NCI-H187 treated with DMSO at 0.1 percent for 48 hours (cell line): ENCODE measurements at regions not wholly inside any gene's neighbourhood (a gene's known extent, or its start where the extent isn't known, plus 50 kb on each side); places are given as distances from the start of the nearest gene placed in this dataset.

Experiments
- DNase-seq: peaks from one replicate; lab custom pipeline; 2025; lab: John Stamatoyannopoulos, UW

DNA sequence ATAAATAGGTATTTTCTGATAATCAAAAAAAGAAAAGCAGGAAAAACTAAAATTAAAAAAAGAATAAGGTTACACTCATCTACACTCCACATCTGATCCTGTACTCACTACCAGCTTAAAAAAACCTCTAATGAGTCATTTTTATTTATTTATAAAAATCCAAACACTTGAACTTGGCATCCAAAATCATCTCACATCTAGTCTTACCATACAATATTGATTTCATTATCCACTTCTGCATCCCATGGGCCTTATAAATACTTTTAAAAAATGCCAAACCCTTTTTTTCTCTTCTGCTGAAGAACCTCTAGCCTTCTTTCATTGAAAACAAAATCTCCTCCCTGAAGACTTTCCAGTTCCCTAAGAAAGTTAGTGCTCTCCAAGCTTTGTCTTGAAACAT lies 109.7 kb downstream of the TMTC3 start:
- no peak for DNase-seq

DNA sequence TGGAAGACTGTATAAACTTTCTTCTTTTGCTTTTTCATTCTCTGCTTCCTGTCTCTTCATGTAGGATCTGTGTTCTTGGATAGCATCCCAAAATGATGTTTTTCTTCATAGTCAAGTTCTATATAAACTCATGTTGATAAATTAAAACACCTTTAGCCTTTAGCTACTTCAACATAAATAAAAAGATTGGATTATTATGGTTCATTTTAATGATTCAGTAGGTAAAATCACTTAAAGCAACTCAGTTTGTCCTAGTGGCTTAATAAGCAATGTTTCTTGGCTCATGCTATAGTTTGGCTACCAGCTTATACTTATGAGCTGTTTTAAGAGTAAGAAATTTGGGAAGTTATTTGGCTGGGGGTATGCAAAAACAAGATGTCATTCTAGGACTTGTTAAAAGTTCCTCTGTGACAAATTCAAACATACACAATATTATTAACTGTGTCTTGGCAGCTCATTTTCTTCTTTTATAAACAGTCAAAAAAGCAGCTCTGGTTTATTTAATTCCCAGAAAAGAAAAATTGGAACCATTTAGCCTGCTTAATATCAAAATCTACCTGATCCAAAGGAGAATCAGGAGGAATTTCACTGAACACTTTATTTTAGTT lies 111.4 kb downstream of the TMTC3 start:
- DNase-seq = no peak

DNA sequence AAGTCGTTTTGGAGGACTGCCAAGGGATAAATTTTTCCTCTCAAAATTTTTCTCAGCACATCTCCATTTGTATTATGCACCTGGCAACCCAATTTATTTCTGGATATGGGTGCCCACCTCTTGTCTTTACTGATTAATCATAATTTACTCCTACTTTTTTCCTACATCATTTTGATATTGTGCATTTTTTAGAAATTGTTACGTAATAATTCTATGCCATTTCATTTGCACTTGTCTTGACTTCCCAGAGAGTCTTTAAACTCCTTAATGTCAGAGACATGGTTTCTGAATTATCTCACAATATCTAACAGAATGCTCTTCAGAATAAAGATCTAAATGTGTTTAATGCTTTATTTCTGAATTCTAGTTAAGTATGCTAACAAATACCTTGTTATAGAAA lies 113.1 kb downstream of the TMTC3 start:
- no peak for DNase-seq

DNA sequence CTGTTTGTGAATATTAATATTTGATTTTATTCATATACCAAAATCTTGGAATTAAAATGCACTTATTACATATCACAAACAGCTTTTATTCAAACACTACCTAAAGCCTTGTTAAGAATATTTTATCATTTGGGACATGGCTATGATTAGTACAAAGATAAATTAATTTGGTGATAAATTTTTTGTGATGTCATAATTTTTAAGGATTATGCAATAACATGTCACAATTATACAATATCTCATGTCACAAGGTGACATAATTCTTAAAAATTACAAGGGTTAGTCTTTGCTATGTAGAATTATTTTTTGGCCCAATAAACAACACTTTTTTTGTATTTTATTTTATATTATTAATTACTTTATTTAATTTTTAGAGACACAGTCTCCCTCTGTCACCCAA lies 113.7 kb downstream of the TMTC3 start:
- DNase-seq = no peak

- no peak for DNase-seq
Observed at GRCh38 chr12:88258396-88258795, 116.3 kb downstream of the TMTC3 start.

- no peak for DNase-seq
Observed at GRCh38 chr12:88266806-88267360, 124.8 kb downstream of the TMTC3 start.

DNA sequence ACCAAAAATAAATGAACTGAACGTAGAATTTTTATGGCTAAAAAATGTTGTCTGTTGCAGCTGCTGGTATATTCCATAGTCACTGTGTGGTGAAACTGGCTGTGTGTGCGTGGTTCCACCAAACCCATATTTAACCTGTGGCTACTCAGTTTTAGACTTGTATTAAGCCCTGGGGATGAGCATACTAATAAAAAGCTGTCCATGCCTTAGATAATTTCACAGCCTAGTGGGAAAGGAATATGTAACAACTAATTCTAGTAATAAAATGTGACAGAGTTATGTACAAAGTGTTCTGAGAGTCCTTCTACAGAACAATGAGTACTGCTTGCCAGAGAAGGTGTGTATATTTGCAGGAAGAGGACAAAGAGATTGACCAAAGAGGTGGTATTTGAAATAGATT lies 125.5 kb downstream of the TMTC3 start:
- no peak for DNase-seq

DNA sequence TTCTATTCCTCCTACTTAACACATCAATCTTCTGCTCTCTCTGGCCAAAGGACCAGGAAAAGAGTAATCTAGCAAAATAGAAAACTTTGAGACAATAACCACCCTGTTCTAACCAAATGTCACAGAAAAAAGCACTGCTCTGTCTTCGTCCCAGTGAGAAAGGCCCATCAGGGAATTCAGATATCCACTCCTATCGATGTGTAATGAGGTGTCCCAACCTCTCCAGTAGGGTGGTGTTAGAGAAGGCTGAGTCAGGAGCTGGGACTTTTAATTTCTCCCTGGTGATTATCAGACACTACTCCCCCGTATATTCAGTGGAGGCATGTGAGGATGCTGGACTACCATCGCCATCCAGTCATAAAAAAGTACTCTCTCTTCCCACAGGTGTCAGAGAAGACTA lies 130.3 kb downstream of the TMTC3 start:
- DNase-seq = no peak

DNA sequence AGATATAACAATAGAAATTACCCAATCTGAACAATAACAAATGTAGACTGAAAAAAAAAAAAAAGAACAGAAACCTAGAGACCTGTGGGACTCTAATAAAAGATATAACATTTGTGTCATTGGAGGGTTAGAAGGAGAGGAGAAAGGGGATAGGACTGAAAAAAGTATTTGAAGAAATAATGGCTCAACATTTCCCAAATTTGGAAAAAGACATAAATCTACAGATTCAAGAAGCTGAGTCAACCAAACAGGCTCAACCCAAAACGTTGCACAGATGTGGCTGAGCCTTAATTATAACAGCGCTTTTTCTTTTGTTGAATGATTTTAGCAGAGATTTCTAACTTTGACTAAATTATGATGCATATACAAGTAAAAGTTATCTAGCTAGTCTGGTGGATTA lies 131.3 kb downstream of the TMTC3 start:
- no peak for DNase-seq

DNA sequence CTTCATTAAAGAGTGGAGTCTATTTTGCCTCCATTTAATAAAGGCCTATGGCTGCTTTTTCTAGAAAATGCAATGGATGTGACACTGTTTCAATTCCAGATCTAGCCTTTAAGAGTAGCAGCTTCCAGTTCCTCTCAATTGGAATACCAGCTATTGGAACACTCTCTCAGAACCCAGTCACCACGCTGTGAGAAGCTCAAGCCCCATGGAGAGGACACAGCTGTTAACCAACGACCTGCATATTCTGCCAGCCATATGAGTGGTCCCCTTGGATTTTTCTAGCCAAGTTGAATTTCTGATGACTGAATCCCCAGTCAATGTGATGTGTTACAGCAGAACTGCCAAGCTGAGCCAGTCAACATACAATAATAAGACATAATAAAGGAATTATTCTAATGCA lies 131.8 kb downstream of the TMTC3 start:
- DNase-seq = no peak

DNA sequence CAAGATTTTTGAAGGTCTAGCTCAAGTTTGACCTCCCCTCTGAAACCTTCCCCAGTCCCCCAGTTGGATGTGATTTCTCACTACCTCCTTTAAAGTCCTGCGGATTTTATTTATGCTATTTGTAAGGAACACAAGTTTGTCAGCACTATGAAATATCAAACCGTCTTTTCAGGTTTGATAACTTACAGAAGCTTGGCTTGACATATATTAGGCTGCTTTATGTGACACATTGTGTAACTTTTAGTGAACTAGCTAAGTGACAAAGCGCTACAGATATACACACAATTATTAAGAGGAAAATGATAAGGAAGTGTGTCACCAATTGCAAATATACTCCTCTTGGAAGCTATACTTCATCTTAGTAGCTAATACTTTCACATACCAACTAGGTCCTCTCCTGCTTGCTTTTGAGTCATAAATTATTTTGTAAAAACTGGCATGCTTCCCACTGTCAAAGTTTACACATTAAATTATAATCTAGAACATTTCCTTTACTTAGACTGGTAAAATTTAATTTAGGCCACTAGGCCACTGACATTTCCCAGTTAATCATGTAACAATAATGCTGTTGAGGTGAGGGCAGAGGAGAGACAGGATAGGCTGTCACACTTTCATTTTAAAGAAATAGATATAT lies 149.5 kb downstream of the TMTC3 start:
- DNase-seq = no peak

DNA sequence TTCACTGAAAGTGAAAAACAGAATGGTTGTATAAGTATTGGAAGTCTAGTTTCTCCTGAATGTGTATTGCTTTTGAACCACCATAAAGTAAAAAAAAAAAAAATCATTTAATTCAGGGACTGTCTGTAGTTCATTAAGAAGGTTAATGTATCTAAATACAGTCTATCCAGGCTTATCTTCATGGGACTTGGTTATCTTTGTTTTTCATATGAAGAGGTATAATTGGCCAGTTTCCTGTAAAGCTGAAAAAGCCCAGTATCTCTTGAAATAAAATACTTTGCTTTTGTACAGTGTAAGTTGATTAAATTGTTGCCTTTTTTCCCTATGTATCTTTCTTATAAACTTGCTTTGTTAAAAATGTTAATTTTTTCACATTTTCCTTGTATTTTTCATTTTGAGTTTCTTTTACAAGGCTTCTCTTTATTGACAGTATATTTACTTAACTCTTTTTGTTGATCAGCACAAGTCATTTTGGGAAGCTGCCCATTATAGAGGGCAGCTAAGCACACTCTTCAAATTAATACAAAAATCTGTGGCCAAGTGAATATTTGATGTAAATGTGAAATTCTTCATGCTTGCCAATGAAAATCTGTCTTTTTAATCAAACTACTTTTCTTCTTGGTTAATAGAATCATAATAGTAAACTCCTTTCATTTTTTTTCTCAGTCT lies 156.0 kb downstream of the TMTC3 start:
- DNase-seq = no peak

- DNase-seq = no peak
Observed at GRCh38 chr12:88298761-88299242, 156.7 kb downstream of the TMTC3 start.

GRCh38 chr12:88299567-88300101 lies 157.5 kb downstream of the TMTC3 start:
- DNase-seq = no peak

DNA sequence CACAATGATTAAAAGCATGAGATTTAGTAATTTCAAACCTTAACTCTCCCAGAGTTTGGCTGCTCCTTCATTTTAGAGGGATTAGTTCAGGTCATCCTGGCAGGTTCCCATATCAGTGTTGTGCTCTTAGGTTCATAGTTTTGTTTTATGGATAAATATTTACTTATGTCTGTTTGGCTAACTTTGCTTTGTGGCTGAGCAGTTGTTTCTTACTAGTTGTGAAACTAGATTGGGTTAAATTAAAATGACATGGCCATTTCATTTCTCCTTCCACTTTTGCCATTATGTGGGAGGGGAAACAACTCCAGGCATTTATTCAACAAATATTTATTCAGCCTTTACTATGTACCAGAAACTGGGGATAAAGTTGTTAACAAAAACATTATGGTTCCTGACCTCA lies 158.8 kb downstream of the TMTC3 start:
- no peak for DNase-seq

DNA sequence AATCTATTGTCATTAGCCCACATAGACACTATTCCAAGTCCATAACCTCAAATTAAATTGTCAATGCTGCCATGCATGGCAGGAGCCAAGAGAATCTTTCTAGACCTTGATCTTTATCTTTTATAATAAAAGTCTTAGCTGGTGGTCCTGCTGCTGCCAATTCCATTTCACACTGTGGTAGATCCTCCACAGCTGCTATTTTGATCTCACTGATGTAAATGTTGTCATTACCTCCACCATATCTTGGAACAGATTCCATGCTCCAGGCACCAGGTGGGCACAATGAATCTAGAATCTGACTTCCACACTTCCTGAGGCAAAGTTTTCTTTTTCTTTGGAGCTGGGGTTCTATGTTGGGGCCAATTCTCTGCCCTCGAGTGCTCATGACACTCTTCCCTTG lies 161.2 kb downstream of the TMTC3 start:
- DNase-seq = no peak

DNA sequence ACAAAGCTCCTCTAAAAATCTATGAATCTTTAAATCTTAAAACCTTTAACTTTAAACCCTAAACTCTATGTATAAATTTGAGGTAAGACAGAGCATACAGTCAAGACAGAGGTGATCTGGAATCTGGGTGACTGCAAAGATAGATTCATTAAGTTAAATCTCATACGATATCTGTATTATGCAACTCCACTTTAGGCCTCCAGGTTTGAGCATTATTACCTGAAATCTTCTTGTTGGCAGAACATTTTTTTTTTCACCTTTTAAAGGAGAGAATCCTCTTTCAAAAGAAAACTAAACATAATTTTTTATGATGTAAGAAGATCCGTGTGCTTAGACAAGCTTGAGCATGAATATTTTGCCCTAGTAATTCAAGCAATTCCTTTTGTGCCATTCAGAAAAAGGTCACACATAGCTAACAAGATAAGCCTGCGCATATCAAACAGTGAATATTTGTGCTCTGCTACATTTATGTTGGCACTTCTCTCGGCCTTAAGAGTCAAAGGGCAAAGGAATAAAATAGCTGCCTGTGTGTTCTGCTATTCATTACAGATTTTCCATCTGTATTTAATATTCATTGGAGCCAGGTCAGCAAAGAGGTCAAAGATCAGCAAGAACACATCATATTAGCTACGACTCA lies 163.3 kb downstream of the TMTC3 start:
- DNase-seq = no peak

DNA sequence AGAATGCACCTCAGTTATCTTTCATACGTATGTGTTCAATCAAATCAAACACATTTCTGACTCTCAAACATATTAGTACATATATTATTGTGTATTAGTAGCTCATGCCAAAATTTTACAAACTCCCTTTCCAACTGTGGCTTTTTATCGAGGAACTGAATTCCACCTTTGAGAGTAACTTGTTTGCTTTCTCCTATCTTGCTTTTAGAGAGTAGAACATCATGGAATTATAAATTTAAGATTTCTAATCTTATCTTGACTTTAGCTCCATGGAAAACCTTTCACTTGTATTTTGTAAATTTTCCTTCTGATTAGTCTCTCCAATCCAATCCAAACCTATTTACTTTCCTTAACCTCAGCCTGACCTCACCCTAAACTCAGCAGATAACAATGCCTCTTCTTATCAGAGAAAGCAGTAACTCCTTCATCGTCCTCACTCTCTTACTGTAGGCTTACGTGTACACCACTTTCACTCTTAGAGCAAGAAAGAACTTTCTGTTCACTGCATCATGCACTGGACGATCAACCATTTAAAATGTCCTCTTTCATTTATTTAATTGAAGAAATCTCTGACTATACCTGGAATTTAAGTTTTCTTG lies 164.5 kb downstream of the TMTC3 start:
- DNase-seq = no peak

DNA sequence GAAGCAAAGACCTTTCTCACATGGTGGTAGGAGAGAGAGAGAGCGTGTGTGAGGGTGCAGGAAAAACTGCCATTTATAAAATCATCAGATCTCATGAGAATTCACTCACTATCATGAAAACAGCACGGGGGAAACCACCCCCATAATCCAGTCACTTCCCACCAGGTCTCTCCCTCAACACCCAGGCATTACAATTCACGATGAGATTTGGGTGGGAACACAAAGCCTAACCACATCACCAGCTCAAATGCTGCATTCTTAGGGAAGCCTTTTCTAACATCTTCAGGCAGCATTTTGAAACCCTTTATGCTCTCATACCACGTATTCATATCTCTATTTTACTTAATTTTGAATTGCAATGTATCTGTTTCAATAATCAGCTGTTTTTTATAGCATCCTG lies 165.9 kb downstream of the TMTC3 start:
- no peak for DNase-seq

GRCh38 chr12:88308825-88309224 lies 166.7 kb downstream of the TMTC3 start:
- DNase-seq = no peak

DNA sequence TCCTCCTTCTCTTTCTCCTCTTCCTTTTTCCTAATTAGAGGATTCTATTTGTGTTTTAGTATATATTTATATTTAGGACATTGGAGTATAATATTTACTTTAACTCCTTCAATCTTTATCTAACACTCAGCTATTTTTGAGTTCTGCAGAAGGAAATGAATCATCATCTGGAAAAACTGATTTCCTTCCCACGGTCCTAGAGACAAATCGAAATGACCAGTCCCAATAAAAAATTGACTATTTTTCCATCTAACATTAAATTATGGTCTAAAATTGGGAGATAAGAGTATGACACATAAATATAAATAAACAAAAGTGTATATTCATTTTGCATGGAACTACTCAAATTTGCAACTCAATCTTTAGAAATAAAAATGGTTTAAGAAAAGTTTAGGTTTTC lies 167.4 kb downstream of the TMTC3 start:
- no peak for DNase-seq

DNA sequence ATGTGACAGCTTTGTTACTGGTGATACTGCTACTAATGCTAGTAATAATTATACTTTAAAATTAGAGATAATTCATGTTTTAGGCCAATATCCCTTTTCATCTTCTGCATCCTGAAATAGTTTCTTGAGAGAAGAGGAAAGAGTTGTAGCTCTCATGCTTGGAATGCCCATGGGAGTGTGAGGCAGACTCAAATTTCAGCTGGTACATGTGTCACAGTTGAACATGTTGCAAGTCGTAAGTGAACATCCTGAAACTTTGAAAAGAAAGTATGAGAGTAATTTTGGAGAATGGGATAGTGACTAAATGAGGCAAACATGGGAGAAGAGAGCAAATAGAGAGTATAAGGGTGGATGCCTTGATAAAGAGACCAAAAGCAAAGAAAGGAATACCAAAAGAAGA lies 168.0 kb downstream of the TMTC3 start:
- no peak for DNase-seq
